Stomach (tissue), 4 donors: ENCODE measurements at regions not wholly inside any gene's neighbourhood (a gene's known extent, or its start where the extent isn't known, plus 50 kb on each side); places are given as distances from the start of the nearest gene placed in this dataset.

ENCODE experiments used
- EP300 ChIP-seq: sonication (generic); formaldehyde crosslinking; IDR thresholded peaks from one replicate; pipeline ENCODE4 v1.6.1; 2017; ENCODE audit warnings: antibody characterized with exemption
- POLR2A ChIP-seq, 4 donors: fragments of 450-650 bp; IDR thresholded peaks; one replicate each; pipeline ENCODE4 v1.6.1; 2016; ENCODE audit warnings: antibody characterized with exemption in 4 of 4, control low read depth in 2 of 4, mild to moderate bottlenecking in 1 of 4, moderate library complexity in 1 of 4
- POLR2AphosphoS5 ChIP-seq, 3 donors: sonication (generic); formaldehyde crosslinking; IDR thresholded peaks; one replicate each; pipeline ENCODE4 v1.6.1; 2016; ENCODE audit warnings: antibody characterized with exemption in 3 of 3
- TF ChIP-seq, protein P1 (sequence below), 7 experiments: fragments of 450-650 bp in 4 of 7; fragments of 200-600 bp in 3 of 7; sonication (generic) in 3 of 7; IDR thresholded peaks; one replicate each; pipeline ENCODE4 v1.5.1; 2016 to 2019; ENCODE audit warnings: antibody characterized with exemption in 7 of 7, control low read depth in 2 of 7, mild to moderate bottlenecking in 1 of 7

GRCh38 chr13:75173457-75174356, 308.3 kb downstream of the TBC1D4 start:
- TF ChIP-seq, protein P1, sequence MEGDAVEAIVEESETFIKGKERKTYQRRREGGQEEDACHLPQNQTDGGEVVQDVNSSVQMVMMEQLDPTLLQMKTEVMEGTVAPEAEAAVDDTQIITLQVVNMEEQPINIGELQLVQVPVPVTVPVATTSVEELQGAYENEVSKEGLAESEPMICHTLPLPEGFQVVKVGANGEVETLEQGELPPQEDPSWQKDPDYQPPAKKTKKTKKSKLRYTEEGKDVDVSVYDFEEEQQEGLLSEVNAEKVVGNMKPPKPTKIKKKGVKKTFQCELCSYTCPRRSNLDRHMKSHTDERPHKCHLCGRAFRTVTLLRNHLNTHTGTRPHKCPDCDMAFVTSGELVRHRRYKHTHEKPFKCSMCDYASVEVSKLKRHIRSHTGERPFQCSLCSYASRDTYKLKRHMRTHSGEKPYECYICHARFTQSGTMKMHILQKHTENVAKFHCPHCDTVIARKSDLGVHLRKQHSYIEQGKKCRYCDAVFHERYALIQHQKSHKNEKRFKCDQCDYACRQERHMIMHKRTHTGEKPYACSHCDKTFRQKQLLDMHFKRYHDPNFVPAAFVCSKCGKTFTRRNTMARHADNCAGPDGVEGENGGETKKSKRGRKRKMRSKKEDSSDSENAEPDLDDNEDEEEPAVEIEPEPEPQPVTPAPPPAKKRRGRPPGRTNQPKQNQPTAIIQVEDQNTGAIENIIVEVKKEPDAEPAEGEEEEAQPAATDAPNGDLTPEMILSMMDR (IDR thresholded peaks at IDR 0.05) = no peak
- no peak for TF ChIP-seq POLR2A (IDR thresholded peaks at IDR 0.05)
- no peak for TF ChIP-seq EP300
- no peak for TF ChIP-seq POLR2AphosphoS5 (IDR thresholded peaks at IDR 0.05)
